BLaER1 treated with 17β-estradiol and CSF1 and Interleukin-3, amounts not matched to agents 10 nM and 100 nM (cell line): ENCODE measurements at regions not wholly inside any gene's neighbourhood (a gene's known extent, or its start where the extent isn't known, plus 50 kb on each side); places are given as distances from the start of the nearest gene placed in this dataset.

Source experiments
- H3K27ac ChIP-seq, 11 experiments: shearing (Covaris generic); formaldehyde crosslinking; 2 replicates each; pipeline ENCODE4 v1.8.1; 2022
- H3K27me3 ChIP-seq, 11 experiments: shearing (Covaris generic); formaldehyde crosslinking; 2 replicates each; pipeline ENCODE4 v1.8.1; 2022
- H3K36me3 ChIP-seq, 11 experiments: shearing (Covaris generic); formaldehyde crosslinking; 2 replicates each; pipeline ENCODE4 v1.8.1; 2022
- H3K4me1 ChIP-seq, 10 experiments: shearing (Covaris generic); formaldehyde crosslinking; 2 replicates each; pipeline ENCODE4 v1.8.1; 2022
- H3K4me2 ChIP-seq, 11 experiments: shearing (Covaris generic); formaldehyde crosslinking; 2 replicates each; pipeline ENCODE4 v1.8.1; 2022
- H3K4me3 ChIP-seq, 10 experiments: shearing (Covaris generic); formaldehyde crosslinking; 2 replicates each; pipeline ENCODE4 v1.8.1; 2022
- H3K9ac ChIP-seq, 11 experiments: shearing (Covaris generic); formaldehyde crosslinking; 2 replicates each; pipeline ENCODE4 v1.8.1; 2022
- H3K9me3 ChIP-seq, 11 experiments: shearing (Covaris generic); formaldehyde crosslinking; replicated peaks in 1 of 11; 2 replicates each; pipeline ENCODE4 v1.8.1; 2022
- H4K20me1 ChIP-seq, 11 experiments: shearing (Covaris generic); formaldehyde crosslinking; 2 replicates each; pipeline ENCODE4 v1.8.1; 2022
- Cebpa-rat ChIP-seq, 11 experiments: shearing (Covaris generic); IDR thresholded peaks; 2 replicates each; pipeline ENCODE4 v1.8.1; 2022

- H4K20me1 ChIP-seq = no peaks in the 10 kb centered on the region
Measured at GRCh38 chr3:64773137-64773536, 85.3 kb upstream of the ADAMTS9 start.

GRCh38 chr3:64766440-64766839, 78.6 kb upstream of the ADAMTS9 start:
- no peak overlapping the region for H3K27ac ChIP-seq
- no peaks in the 10 kb centered on the region for H3K27me3 ChIP-seq
- peaks cover 0 to 9% (median 0%) of the 10 kb centered on the region in 10 experiments; a peak in 3 of 20 replicates for H3K4me1 ChIP-seq
- H3K9me3 ChIP-seq = no peaks in the 10 kb centered on the region
- H3K36me3 ChIP-seq = no peaks in the 10 kb centered on the region
- no peak overlapping the region for H3K4me3 ChIP-seq
- H3K4me2 ChIP-seq = peak overlapping the region in 1 of 11 experiments; percentile 20; a peak in 1 of 22 replicates
- no peak overlapping the region for H3K9ac ChIP-seq
- TF ChIP-seq Cebpa-rat (IDR thresholded peaks at IDR 0.05) = no peak
- no peaks in the 10 kb centered on the region for H4K20me1 ChIP-seq

More at GRCh38 chr3:64773137-64773536, 85.3 kb upstream of the ADAMTS9 start:
- no peaks in the 10 kb centered on the region for H3K36me3 ChIP-seq
- no peaks in the 10 kb centered on the region for H3K4me1 ChIP-seq
- H3K27me3 ChIP-seq = no peaks in the 10 kb centered on the region
- peaks cover 17 to 28% (median 22%) of the 10 kb centered on the region in 11 experiments for H3K9me3 ChIP-seq
- TF ChIP-seq Cebpa-rat (IDR thresholded peaks at IDR 0.05) = no peak
- no peak overlapping the region for H3K4me3 ChIP-seq
- no peak overlapping the region for H3K4me2 ChIP-seq
- H3K27ac ChIP-seq = no peak overlapping the region
- H3K9ac ChIP-seq = no peak overlapping the region

- Histone ChIP-seq H4K20me1 (no peaks in the 10 kb centered on the region), H3K27ac (no peak overlapping the region), H3K4me2 (0 out of 22 replicates have a peak overlapping the region, but pooled peaks of 1 of the 11 experiments have one; percentile 20), H3K4me1 (peaks cover 0 to 9% (median 0%) of the 10 kb centered on the region in 10 experiments; a peak in 3 of 20 replicates), H3K4me3 (no peak overlapping the region), H3K9me3 (no peaks in the 10 kb centered on the region), H3K36me3 (no peaks in the 10 kb centered on the region), H3K27me3 (no peaks in the 10 kb centered on the region), H3K9ac (no peak overlapping the region)
- TF ChIP-seq Cebpa-rat (IDR thresholded peaks at IDR 0.05) = no peak
Measured at GRCh38 chr3:64765947-64766346, 78.1 kb upstream of the ADAMTS9 start.

- no peak for TF ChIP-seq Cebpa-rat (IDR thresholded peaks at IDR 0.05)
Measured at GRCh38 chr3:64764386-64764929, 76.7 kb upstream of the ADAMTS9 start.

GRCh38 chr3:64763980-64764379, 76.2 kb upstream of the ADAMTS9 start:
- H4K20me1 ChIP-seq = no peaks in the 10 kb centered on the region

More at GRCh38 chr3:64764386-64764929, 76.7 kb upstream of the ADAMTS9 start:
- no peak overlapping the region for H3K4me3 ChIP-seq
- H3K9me3 ChIP-seq = no peaks in the 10 kb centered on the region
- H3K27ac ChIP-seq = no peak overlapping the region
- no peaks in the 10 kb centered on the region for H3K27me3 ChIP-seq
- peaks cover 0 to 9% (median 0%) of the 10 kb centered on the region in 10 experiments; a peak in 3 of 20 replicates for H3K4me1 ChIP-seq
- no peak overlapping the region for H3K9ac ChIP-seq
- no peak overlapping the region for H3K4me2 ChIP-seq
- H4K20me1 ChIP-seq = no peaks in the 10 kb centered on the region
- H3K36me3 ChIP-seq = no peaks in the 10 kb centered on the region

GRCh38 chr3:64761729-64762128, 73.9 kb upstream of the ADAMTS9 start:
- TF ChIP-seq Cebpa-rat (IDR thresholded peaks at IDR 0.05) = no peak
- Histone ChIP-seq H3K27me3 (no peaks in the 10 kb centered on the region), H3K36me3 (no peaks in the 10 kb centered on the region), H3K9me3 (no peaks in the 10 kb centered on the region), H3K4me2 (no peak overlapping the region), H3K9ac (no peak overlapping the region), H3K4me1 (peaks cover 0 to 8% (median 0%) of the 10 kb centered on the region in 10 experiments; a peak in 3 of 20 replicates), H3K4me3 (no peak overlapping the region), H4K20me1 (no peaks in the 10 kb centered on the region), H3K27ac (no peak overlapping the region)

More at GRCh38 chr3:64763980-64764379, 76.2 kb upstream of the ADAMTS9 start:
- no peak for TF ChIP-seq Cebpa-rat (IDR thresholded peaks at IDR 0.05)
- Histone ChIP-seq H3K9ac (no peak overlapping the region), H3K4me1 (peaks cover 0 to 9% (median 0%) of the 10 kb centered on the region in 10 experiments; a peak in 3 of 20 replicates), H3K9me3 (no peaks in the 10 kb centered on the region), H3K4me3 (no peak overlapping the region), H3K27ac (no peak overlapping the region), H3K4me2 (no peak overlapping the region), H3K36me3 (no peaks in the 10 kb centered on the region), H3K27me3 (no peaks in the 10 kb centered on the region)

GRCh38 chr3:64760258-64760657, 72.5 kb upstream of the ADAMTS9 start:
- no peak for TF ChIP-seq Cebpa-rat (IDR thresholded peaks at IDR 0.05)
- Histone ChIP-seq H3K27me3 (no peaks in the 10 kb centered on the region), H4K20me1 (no peaks in the 10 kb centered on the region), H3K27ac (no peak overlapping the region), H3K9ac (no peak overlapping the region), H3K4me1 (no peaks in the 10 kb centered on the region), H3K36me3 (no peaks in the 10 kb centered on the region), H3K4me2 (no peak overlapping the region), H3K4me3 (no peak overlapping the region), H3K9me3 (no peaks in the 10 kb centered on the region)

GRCh38 chr3:64759811-64760210, 72.0 kb upstream of the ADAMTS9 start:
- no peaks in the 10 kb centered on the region for H3K36me3 ChIP-seq

GRCh38 chr3:64756398-64756986, 68.7 kb upstream of the ADAMTS9 start:
- H3K36me3 ChIP-seq = no peaks in the 10 kb centered on the region
- no peak overlapping the region for H3K9ac ChIP-seq
- H3K4me2 ChIP-seq = no peak overlapping the region
- no peak overlapping the region for H3K27ac ChIP-seq
- no peaks in the 10 kb centered on the region for H3K27me3 ChIP-seq
- no peaks in the 10 kb centered on the region for H4K20me1 ChIP-seq
- no peak for TF ChIP-seq Cebpa-rat (IDR thresholded peaks at IDR 0.05)
- H3K4me3 ChIP-seq = no peak overlapping the region
- peaks cover 0 to 16% (median 10%) of the 10 kb centered on the region in 11 experiments; a peak in 8 of 22 replicates for H3K9me3 ChIP-seq
- H3K4me1 ChIP-seq = no peaks in the 10 kb centered on the region

More at GRCh38 chr3:64759811-64760210, 72.0 kb upstream of the ADAMTS9 start:
- no peak for TF ChIP-seq Cebpa-rat (IDR thresholded peaks at IDR 0.05)
- Histone ChIP-seq H3K9me3 (peaks cover 0 to 2% (median 0%) of the 10 kb centered on the region in 11 experiments; a peak in 2 of 22 replicates), H3K9ac (no peak overlapping the region), H3K4me3 (no peak overlapping the region), H3K27ac (no peak overlapping the region), H3K27me3 (no peaks in the 10 kb centered on the region), H3K4me2 (no peak overlapping the region), H4K20me1 (no peaks in the 10 kb centered on the region), H3K4me1 (no peaks in the 10 kb centered on the region)
